H1 (cell line): ENCODE measurements at regions not wholly inside any gene's neighbourhood (a gene's known extent, or its start where the extent isn't known, plus 50 kb on each side); places are given as distances from the start of the nearest gene placed in this dataset.

ENCODE experiments used
- CTCF ChIA-PET: fragments of 300-600 bp; sonication (Branson Sonifier 250); formaldehyde crosslinking; loops from one replicate; lab custom pipeline; 2021; ENCODE audit not compliant: partially characterized antibody; lab: Charles Lee
- POLR2A ChIA-PET: fragments of 300-600 bp; sonication (Branson Sonifier 250); formaldehyde crosslinking; loops from one replicate; lab custom pipeline; 2021; ENCODE audit warnings: inconsistent platforms; ENCODE audit not compliant: partially characterized antibody; lab: Charles Lee
- DNase-seq, 2 experiments: peaks; one replicate each; pipeline versions ENCODE4 v3.0.0 to v3.0.0-alpha.2; 2010 to 2022; ENCODE audit warnings: low spot score in 2 of 2, low read depth in 1 of 2, mixed read lengths in 1 of 2
- FAIRE-seq: peaks from 2 replicates; lab custom pipeline; 2011; peaks lifted over from hg19 to GRCh38; lab: Jason Lieb, UNC
- H2AFZ ChIP-seq: 2 replicates; pipeline ENCODE4 v1.8.1; 2012; ENCODE audit warnings: low read length, inconsistent platforms
- H2AK5ac ChIP-seq: 2 replicates; pipeline ENCODE4 v1.6.1; 2013; ENCODE audit warnings: low read depth, low read length
- H2BK120ac ChIP-seq: replicated peaks from 2 replicates; pipeline ENCODE3; 2013; ENCODE audit warnings: low read depth, low read length, inconsistent platforms
- H2BK12ac ChIP-seq: 2 replicates; pipeline ENCODE4 v1.6.1; 2013; ENCODE audit warnings: low read depth, low read length
- H2BK15ac ChIP-seq: 2 replicates; pipeline ENCODE4 v1.6.1; 2013; ENCODE audit warnings: low read length
- H2BK20ac ChIP-seq: 2 replicates; pipeline ENCODE4 v1.6.1; 2013; ENCODE audit warnings: low read length
- H2BK5ac ChIP-seq: 2 replicates; pipeline ENCODE4 v1.6.1; 2013; ENCODE audit warnings: low read depth, low read length
- H3K14ac ChIP-seq: 2 replicates; pipeline ENCODE4 v1.6.1; 2013; ENCODE audit warnings: inconsistent platforms; ENCODE audit not compliant: insufficient read length
- H3K18ac ChIP-seq: 2 replicates; pipeline ENCODE4 v1.6.1; 2013; ENCODE audit warnings: low read length; ENCODE audit errors: extremely low read depth
- H3K23ac ChIP-seq: 2 replicates; pipeline ENCODE4 v1.6.1; 2013; ENCODE audit warnings: inconsistent platforms; ENCODE audit not compliant: insufficient read length
- H3K23me2 ChIP-seq: 2 replicates; pipeline ENCODE4 v1.6.1; 2013; ENCODE audit warnings: low read depth, low read length
- H3K27ac ChIP-seq: 2 replicates; pipeline ENCODE4 v1.6.1; 2011; ENCODE audit warnings: low read depth, low read length, inconsistent platforms
- H3K27me3 ChIP-seq, 4 experiments: replicated peaks in 1 of 4; 1 replicate in 1 of 4; 2 replicates in 3 of 4; pipeline versions ENCODE4 v1.6.1 to v1.8.1; 2011 to 2013; ENCODE audit warnings: low read length in 3 of 4, mild to moderate bottlenecking in 3 of 4, inconsistent platforms in 2 of 4, mixed read lengths in 2 of 4, moderate library complexity in 1 of 4; ENCODE audit not compliant: control insufficient read depth in 3 of 4, insufficient read depth in 3 of 4; ENCODE audit errors: extremely low read depth in 1 of 4
- H3K36me3 ChIP-seq, 4 experiments: 2 replicates each; pipeline versions ENCODE4 v1.6.1 to v1.8.1; 2011 to 2013; ENCODE audit warnings: mild to moderate bottlenecking in 4 of 4, low read length in 3 of 4, moderate library complexity in 2 of 4, control low read depth in 1 of 4, inconsistent platforms in 1 of 4; ENCODE audit not compliant: insufficient read depth in 4 of 4, control insufficient read depth in 2 of 4
- H3K4ac ChIP-seq: replicated peaks from 2 replicates; pipeline ENCODE3; 2013; ENCODE audit warnings: low read length, low read depth, mixed read lengths, inconsistent platforms; ENCODE audit not compliant: insufficient read length
- H3K4me1 ChIP-seq, 4 experiments: replicated peaks in 1 of 4; 1 replicate in 1 of 4; 2 replicates in 3 of 4; pipeline versions ENCODE4 v1.6.1 to v1.8.1; 2011 to 2013; ENCODE audit warnings: low read length in 3 of 4, inconsistent platforms in 2 of 4, mixed read lengths in 1 of 4; ENCODE audit not compliant: insufficient read depth in 4 of 4, control insufficient read depth in 3 of 4
- H3K4me2 ChIP-seq, 2 experiments: 2 replicates each; pipeline versions ENCODE4 v1.6.1 to v1.8.1; 2011 to 2013; ENCODE audit warnings: low read depth in 2 of 2, low read length in 2 of 2, control low read depth in 1 of 2, inconsistent platforms in 1 of 2, mild to moderate bottlenecking in 1 of 2; ENCODE audit not compliant: insufficient read depth in 1 of 2
- H3K4me3 ChIP-seq, 4 experiments: fragments of 200-600, 300-600 bp in 1 of 4; sonication (generic), shearing (Covaris generic), sonication (Bioruptor Twin) in 1 of 4; 2 replicates each; pipeline versions ENCODE4 v1.5.1 to v1.8.1; 2011 to 2016; ENCODE audit warnings: low read length in 4 of 4, low read depth in 3 of 4, control low read depth in 2 of 4, inconsistent platforms in 2 of 4, mild to moderate bottlenecking in 2 of 4, mixed read lengths in 1 of 4, moderate library complexity in 1 of 4; ENCODE audit not compliant: insufficient read depth in 2 of 4; ENCODE audit errors: extremely low read depth in 1 of 4
- H3K56ac ChIP-seq: replicated peaks from 2 replicates; pipeline ENCODE3; 2013; ENCODE audit warnings: low read depth, mild to moderate bottlenecking, mixed read lengths, low read length, inconsistent platforms; ENCODE audit not compliant: insufficient read length
- H3K79me1 ChIP-seq: 2 replicates; pipeline ENCODE4 v1.6.1; 2013; ENCODE audit warnings: low read depth, low read length, control low read depth
- H3K79me2 ChIP-seq, 2 experiments: 2 replicates each; pipeline versions ENCODE4 v1.6.1 to v1.8.1; 2012 to 2013; ENCODE audit warnings: low read length in 2 of 2, mild to moderate bottlenecking in 2 of 2, inconsistent platforms in 1 of 2; ENCODE audit not compliant: insufficient read depth in 2 of 2, control insufficient read depth in 1 of 2
- H3K9ac ChIP-seq, 4 experiments: replicated peaks in 1 of 4; 1 replicate in 1 of 4; 2 replicates in 3 of 4; pipeline versions ENCODE4 v1.6.1 to v1.8.1; 2011 to 2013; ENCODE audit warnings: low read depth in 3 of 4, low read length in 3 of 4, control low read depth in 2 of 4, mild to moderate bottlenecking in 2 of 4, moderate library complexity in 2 of 4, inconsistent platforms in 1 of 4; ENCODE audit errors: extremely low read depth in 1 of 4
- H3K9me3 ChIP-seq, 2 experiments: 2 replicates each; pipeline versions ENCODE4 v1.6.1 to v1.8.1; 2012 to 2013; ENCODE audit warnings: mild to moderate bottlenecking in 2 of 2, moderate library complexity in 2 of 2, control low read depth in 1 of 2, inconsistent platforms in 1 of 2, low read depth in 1 of 2, low read length in 1 of 2, mixed read lengths in 1 of 2; ENCODE audit not compliant: insufficient read depth in 2 of 2
- H4K20me1 ChIP-seq, 2 experiments: replicated peaks in 1 of 2; 2 replicates each; pipeline versions ENCODE3 to v1.8.1; 2011 to 2013; ENCODE audit warnings: inconsistent platforms in 2 of 2, low read length in 2 of 2, mild to moderate bottlenecking in 1 of 2; ENCODE audit not compliant: insufficient read depth in 2 of 2, control insufficient read depth in 1 of 2
- H4K5ac ChIP-seq: 2 replicates; pipeline ENCODE4 v1.6.1; 2013; ENCODE audit warnings: low read length, low read depth, mixed read lengths, inconsistent platforms; ENCODE audit not compliant: insufficient read length
- H4K8ac ChIP-seq: 2 replicates; pipeline ENCODE4 v1.8.0; 2013; ENCODE audit warnings: mild to moderate bottlenecking, moderate library complexity, low read length, inconsistent platforms; ENCODE audit not compliant: insufficient read depth; ENCODE audit errors: extremely low read depth
- H4K91ac ChIP-seq: replicated peaks from 2 replicates; pipeline ENCODE3; 2013; ENCODE audit warnings: low read length, mixed read lengths, inconsistent platforms; ENCODE audit not compliant: insufficient read length
- EZH2 ChIP-seq: fragments of 200-600 bp; sonication (generic); IDR thresholded peaks from 2 replicates; pipeline ENCODE4 v1.7.1; 2012; ENCODE audit warnings: low read depth, mild to moderate bottlenecking, moderate library complexity, low read length, inconsistent platforms; ENCODE audit not compliant: severe bottlenecking
- NRF1 ChIP-seq: IDR thresholded peaks from 2 replicates; pipeline ENCODE4 v1.6.1; 2011; ENCODE audit warnings: mild to moderate bottlenecking, low read depth, low read length, improper control_type of control experiment
- SP2 ChIP-seq: IDR thresholded peaks from 2 replicates; pipeline ENCODE4 v1.6.1; 2012; ENCODE audit warnings: mild to moderate bottlenecking, low read length, inconsistent platforms
- SUZ12 ChIP-seq: fragments of 200-600 bp; sonication (generic); IDR thresholded peaks from 2 replicates; pipeline ENCODE4 v1.6.1; 2012; ENCODE audit warnings: mild to moderate bottlenecking, inconsistent platforms, low read length, moderate library complexity, mixed read lengths
- TAF1 ChIP-seq: IDR thresholded peaks from 2 replicates; pipeline ENCODE4 v1.6.1; 2011; ENCODE audit warnings: mild to moderate bottlenecking, low read depth, low read length
- WGBS, 2 experiments: shearing (Covaris generic) in 1 of 2; methylation state at CpG; one replicate each; pipeline versions ENCODE4 v1.1.6 to v1.1.7; 2013 to 2015; ENCODE audit warnings: low lambda C conversion rate in 2 of 2, mixed read lengths in 2 of 2, inconsistent platforms in 1 of 2, low coverage in 1 of 2, missing lambda C conversion rate in 1 of 2; ENCODE audit not compliant: insufficient replicate concordance in 2 of 2, insufficient coverage in 1 of 2, insufficient read length in 1 of 2; ENCODE audit errors: extremely low coverage in 1 of 2, missing lambda C conversion rate in 1 of 2; 5-methylcytosine and 5-hydroxymethylcytosine counted together
- TF ChIP-seq, protein P1 (sequence below): IDR thresholded peaks from 2 replicates; pipeline ENCODE4 v1.6.1; 2012; ENCODE audit warnings: inconsistent platforms
- TF ChIP-seq, protein P2 (sequence below), 3 experiments: IDR thresholded peaks; 1 replicate in 2 of 3; 2 replicates in 1 of 3; pipeline versions ENCODE4 v1.5.1 to v1.6.1; 2011; ENCODE audit warnings: low read length in 3 of 3, mild to moderate bottlenecking in 3 of 3, inconsistent platforms in 2 of 3, low read depth in 1 of 3, moderate library complexity in 1 of 3; ENCODE audit not compliant: insufficient read depth in 1 of 3; ENCODE audit errors: control extremely low read depth in 1 of 3

DNA sequence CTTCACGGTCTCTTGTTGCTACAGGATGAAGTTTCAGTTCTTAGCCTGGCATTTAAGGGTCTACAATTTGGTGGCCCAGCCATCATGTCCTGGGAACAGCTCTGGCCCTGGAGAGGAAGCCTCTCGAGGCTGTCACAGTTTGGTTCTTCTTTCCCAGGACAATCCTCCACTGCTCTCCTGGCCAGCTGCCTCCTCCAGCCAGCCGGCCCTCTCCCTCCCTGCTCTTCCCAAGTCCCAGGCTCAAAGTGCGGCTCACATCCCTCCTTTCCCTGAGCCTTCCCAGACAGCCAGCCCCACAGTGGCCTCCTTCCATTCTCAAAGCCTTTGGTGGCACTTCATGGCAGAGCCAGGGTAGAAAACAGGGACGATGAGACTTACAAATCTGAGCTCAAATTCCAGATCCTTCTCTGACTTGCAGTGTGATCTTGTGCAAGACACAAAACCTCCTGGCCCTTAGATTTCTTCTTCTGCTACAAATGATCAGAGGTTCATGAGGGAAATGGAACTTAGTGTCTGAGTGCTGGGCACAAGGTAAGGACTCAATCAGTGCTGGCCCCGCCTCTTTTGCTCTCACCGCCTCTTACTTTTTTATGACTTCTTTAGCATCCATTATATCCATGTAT is 223.8 kb upstream of the ECI2 start:
- Histone ChIP-seq H4K20me1 (no peaks in the 10 kb centered on the region), H3K4me1 (peaks cover 2 to 5% (median 4%) of the 10 kb centered on the region in 4 experiments; a peak in 4 of 7 replicates), H2BK5ac (peak overlapping the region; percentile 35; the same call in 1 of the 2 replicates), H4K91ac (no peak overlapping the region), H2AFZ (peak overlapping the region; percentile 13; the same call in 1 of the 2 replicates), H3K23ac (no peak overlapping the region), H3K27ac (no peak overlapping the region), H3K9me3 (no peaks in the 10 kb centered on the region), H3K9ac (no peak overlapping the region), H2BK12ac (peak overlapping the region; percentile 85; the same call in 1 of the 2 replicates), H2BK20ac (peak overlapping the region; percentile 50; the same call in 1 of the 2 replicates), H4K8ac (no peak overlapping the region; the same call in 1 of the 2 replicates), H3K27me3 (no peaks in the 10 kb centered on the region), H3K23me2 (no peaks in the 10 kb centered on the region), H2BK120ac (no peak overlapping the region), H3K36me3 (no peaks in the 10 kb centered on the region), H2AK5ac (no peak overlapping the region), H3K79me1 (no peaks in the 10 kb centered on the region), H3K4me3 (no peak overlapping the region), H3K79me2 (no peaks in the 10 kb centered on the region), H3K4me2 (no peak overlapping the region), H3K56ac (no peak overlapping the region), H3K18ac (no peak overlapping the region), H4K5ac (no peak overlapping the region), H3K4ac (no peak overlapping the region), H3K14ac (no peak overlapping the region), H2BK15ac (no peak overlapping the region)
- whole genome bisulfite sequencing, 2 experiments: 84% methylated on average over 7 of the region's 7 CpGs; no CpG with 5 or more reads in 1 of the 2 experiments
- POLR2A ChIA-PET: interaction anchor here (0.6 kb wide), 1 partner anchor 19 kb away, joined by 3 read pairs; no protein-coding TSS in a partner anchor
- CTCF ChIA-PET: interaction anchor here (1.0 kb wide), 1 partner anchor 11 kb away, joined by 3 read pairs; no protein-coding TSS in a partner anchor
- no peak for TF ChIP-seq SP2
- TF ChIP-seq SUZ12: no peak
- no peak for TF ChIP-seq EZH2
- no peak for TF ChIP-seq NRF1
- TF ChIP-seq, protein P1, sequence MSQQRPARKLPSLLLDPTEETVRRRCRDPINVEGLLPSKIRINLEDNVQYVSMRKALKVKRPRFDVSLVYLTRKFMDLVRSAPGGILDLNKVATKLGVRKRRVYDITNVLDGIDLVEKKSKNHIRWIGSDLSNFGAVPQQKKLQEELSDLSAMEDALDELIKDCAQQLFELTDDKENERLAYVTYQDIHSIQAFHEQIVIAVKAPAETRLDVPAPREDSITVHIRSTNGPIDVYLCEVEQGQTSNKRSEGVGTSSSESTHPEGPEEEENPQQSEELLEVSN: no peak
- no peak for TF ChIP-seq TAF1
- TF ChIP-seq, protein P2, sequence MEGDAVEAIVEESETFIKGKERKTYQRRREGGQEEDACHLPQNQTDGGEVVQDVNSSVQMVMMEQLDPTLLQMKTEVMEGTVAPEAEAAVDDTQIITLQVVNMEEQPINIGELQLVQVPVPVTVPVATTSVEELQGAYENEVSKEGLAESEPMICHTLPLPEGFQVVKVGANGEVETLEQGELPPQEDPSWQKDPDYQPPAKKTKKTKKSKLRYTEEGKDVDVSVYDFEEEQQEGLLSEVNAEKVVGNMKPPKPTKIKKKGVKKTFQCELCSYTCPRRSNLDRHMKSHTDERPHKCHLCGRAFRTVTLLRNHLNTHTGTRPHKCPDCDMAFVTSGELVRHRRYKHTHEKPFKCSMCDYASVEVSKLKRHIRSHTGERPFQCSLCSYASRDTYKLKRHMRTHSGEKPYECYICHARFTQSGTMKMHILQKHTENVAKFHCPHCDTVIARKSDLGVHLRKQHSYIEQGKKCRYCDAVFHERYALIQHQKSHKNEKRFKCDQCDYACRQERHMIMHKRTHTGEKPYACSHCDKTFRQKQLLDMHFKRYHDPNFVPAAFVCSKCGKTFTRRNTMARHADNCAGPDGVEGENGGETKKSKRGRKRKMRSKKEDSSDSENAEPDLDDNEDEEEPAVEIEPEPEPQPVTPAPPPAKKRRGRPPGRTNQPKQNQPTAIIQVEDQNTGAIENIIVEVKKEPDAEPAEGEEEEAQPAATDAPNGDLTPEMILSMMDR (IDR thresholded peaks at IDR 0.05; ENCODE audit: control extremely low read depth in 1 of 3, insufficient read depth in 1 of 3, low read depth in 1 of 3, low read length in 3 of 3): no peak
- FAIRE-seq (no peak), DNase-seq (no peak)
